GM10248 (cell line): ENCODE measurements at regions not wholly inside any gene's neighbourhood (a gene's known extent, or its start where the extent isn't known, plus 50 kb on each side); places are given as distances from the start of the nearest gene placed in this dataset.

Experiments used
- CTCF ChIA-PET: fragments of 300-600 bp; sonication (Branson Sonifier 250); formaldehyde crosslinking; extraction: SDS; loops from one replicate; lab custom pipeline; 2021; ENCODE audit warnings: antibody characterized with exemption; lab: Yijun Ruan, JAX
- POLR2A ChIA-PET: fragments of 350-650 bp; sonication (Branson Sonifier 250); formaldehyde crosslinking; extraction: SDS; loops from one replicate; lab custom pipeline; 2020; ENCODE audit warnings: antibody characterized with exemption; lab: Yijun Ruan, JAX
- DNase-seq: peaks from one replicate; pipeline ENCODE4 v3.0.0; 2012; ENCODE audit errors: extremely low spot score
- TF ChIP-seq, protein P1 (sequence below): IDR thresholded peaks from 2 replicates; pipeline ENCODE4 v1.5.1; 2012; ENCODE audit warnings: mild to moderate bottlenecking, low read depth; ENCODE audit errors: extremely low read depth, missing control alignments, control extremely low read depth

GRCh38 chr7:94111009-94111408, 106.9 kb upstream of the BET1 start:
- ChIA-PET CTCF (interaction anchor here (0.7 to 1.7 kb wide), 5 partner anchors 14 to 112 kb away, joined by 3 to 6 read pairs (median 3); no protein-coding TSS in a partner anchor), POLR2A (no interaction called here)
- TF ChIP-seq, protein P1, sequence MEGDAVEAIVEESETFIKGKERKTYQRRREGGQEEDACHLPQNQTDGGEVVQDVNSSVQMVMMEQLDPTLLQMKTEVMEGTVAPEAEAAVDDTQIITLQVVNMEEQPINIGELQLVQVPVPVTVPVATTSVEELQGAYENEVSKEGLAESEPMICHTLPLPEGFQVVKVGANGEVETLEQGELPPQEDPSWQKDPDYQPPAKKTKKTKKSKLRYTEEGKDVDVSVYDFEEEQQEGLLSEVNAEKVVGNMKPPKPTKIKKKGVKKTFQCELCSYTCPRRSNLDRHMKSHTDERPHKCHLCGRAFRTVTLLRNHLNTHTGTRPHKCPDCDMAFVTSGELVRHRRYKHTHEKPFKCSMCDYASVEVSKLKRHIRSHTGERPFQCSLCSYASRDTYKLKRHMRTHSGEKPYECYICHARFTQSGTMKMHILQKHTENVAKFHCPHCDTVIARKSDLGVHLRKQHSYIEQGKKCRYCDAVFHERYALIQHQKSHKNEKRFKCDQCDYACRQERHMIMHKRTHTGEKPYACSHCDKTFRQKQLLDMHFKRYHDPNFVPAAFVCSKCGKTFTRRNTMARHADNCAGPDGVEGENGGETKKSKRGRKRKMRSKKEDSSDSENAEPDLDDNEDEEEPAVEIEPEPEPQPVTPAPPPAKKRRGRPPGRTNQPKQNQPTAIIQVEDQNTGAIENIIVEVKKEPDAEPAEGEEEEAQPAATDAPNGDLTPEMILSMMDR, result no peak
- no peak for DNase-seq

DNA sequence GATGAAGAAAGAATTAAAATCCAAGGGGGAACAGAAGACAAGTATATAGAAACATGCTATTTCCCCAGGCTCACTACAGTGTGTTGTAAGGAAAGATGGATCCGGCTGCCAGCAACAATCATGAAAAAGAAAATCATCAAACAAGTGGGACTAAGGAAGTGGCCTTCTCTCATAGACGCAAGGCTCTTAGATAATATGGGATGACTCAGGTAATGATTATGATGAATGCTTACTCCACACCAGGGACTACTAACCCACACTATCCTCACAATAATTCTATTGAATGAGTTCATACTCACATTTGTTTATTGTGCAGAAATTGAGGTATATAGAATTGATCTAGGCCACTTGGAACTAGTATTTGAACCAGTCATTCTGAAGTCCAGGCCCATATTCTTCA, 111.2 kb upstream of the BET1 start:
- ChIA-PET CTCF (interaction anchor here (0.7 to 1.1 kb wide), 2 partner anchors 29 to 123 kb away, joined by 3 read pairs; no protein-coding TSS in a partner anchor), POLR2A (no interaction called here)
- no peak for DNase-seq
- TF ChIP-seq, protein P1, result no peak

- TF ChIP-seq, protein P1, result no peak
- CTCF ChIA-PET, result interaction anchor here (1.1 to 1.4 kb wide), 4 partner anchors 10 to 220 kb away, joined by 3 to 5 read pairs (median 4); no protein-coding TSS in a partner anchor
These were observed 119.0 kb upstream of the BET1 start for GRCh38 chr7:94123136-94123535.

GRCh38 chr7:94127026-94127425, 122.9 kb upstream of the BET1 start:
- TF ChIP-seq, protein P1, result no peak
- CTCF ChIA-PET, result interaction anchor here (1.4 to 1.5 kb wide), 3 partner anchors 9 to 24 kb away, joined by 3 to 4 read pairs (median 4); no protein-coding TSS in a partner anchor
- POLR2A ChIA-PET, result no interaction called here
- no peak for DNase-seq

More at GRCh38 chr7:94123136-94123535, 119.0 kb upstream of the BET1 start:
- DNase-seq, result no peak
- POLR2A ChIA-PET, result no interaction called here

GRCh38 chr7:94128072-94128471, 123.9 kb upstream of the BET1 start:
- ChIA-PET CTCF (interaction anchor here (1.4 kb wide), 1 partner anchor 19 kb away, joined by 3 read pairs; no protein-coding TSS in a partner anchor), POLR2A (no interaction called here)
- DNase-seq, result no peak
- TF ChIP-seq, protein P1, result no peak

- TF ChIP-seq, protein P1, result no peak
- ChIA-PET CTCF (no interaction called here), POLR2A (no interaction called here)
- DNase-seq, result no peak
These were observed 125.4 kb upstream of the BET1 start for GRCh38 chr7:94129443-94130140.
